ENCODE measurements at regions not wholly inside any gene's neighbourhood (a gene's known extent, or its start where the extent isn't known, plus 50 kb on each side); places are given as distances from the start of the nearest gene placed in this dataset.

- no peak for TF ChIP-seq CTCF (IDR thresholded peaks at IDR 0.05)
- no peak for TF ChIP-seq POLR2A (IDR thresholded peaks at IDR 0.05)
- no peak for TF ChIP-seq EP300 (IDR thresholded peaks at IDR 0.05)
Measured at GRCh38 chr3:87627316-87627715, 350.9 kb upstream of the POU1F1 start.
